GM12873 (cell line): ENCODE measurements at regions not wholly inside any gene's neighbourhood (a gene's known extent, or its start where the extent isn't known, plus 50 kb on each side); places are given as distances from the start of the nearest gene placed in this dataset.
A peak's percentile ranks its signal among the peaks of the same experiment; 100 is the strongest.

Experiments used
- CTCF ChIP-seq: IDR thresholded peaks from 2 replicates; pipeline ENCODE4 v1.5.1; 2012; ENCODE audit warnings: low read depth, mild to moderate bottlenecking, moderate library complexity, low read length, control low read depth; ENCODE audit not compliant: insufficient read depth; ENCODE audit errors: missing control alignments

- no peak for TF ChIP-seq CTCF
These were observed 111.1 kb downstream of the GRIN2B start for GRCh38 chr12:13870255-13870654.

- peak; percentile 98 for TF ChIP-seq CTCF
These were observed 117.2 kb downstream of the GRIN2B start for GRCh38 chr12:13864081-13864673.

GRCh38 chr12:13857750-13858149 is 123.7 kb downstream of the GRIN2B start:
- TF ChIP-seq CTCF = no peak

GRCh38 chr12:13853471-13853870 is 127.9 kb downstream of the GRIN2B start:
- no peak for TF ChIP-seq CTCF

- TF ChIP-seq CTCF = no peak
These were observed 129.6 kb downstream of the GRIN2B start for GRCh38 chr12:13851828-13852227.

- TF ChIP-seq CTCF = no peak
These were observed 131.9 kb downstream of the GRIN2B start for GRCh38 chr12:13849456-13849855.

- no peak for TF ChIP-seq CTCF
These were observed 137.6 kb downstream of the GRIN2B start for GRCh38 chr12:13843841-13844240.
